ENCODE measurements at regions not wholly inside any gene's neighbourhood (a gene's known extent, or its start where the extent isn't known, plus 50 kb on each side); places are given as distances from the start of the nearest gene placed in this dataset.
"Not testable (repeated sequence)": the region's sequence is repeated elsewhere in the genome, so short reads cannot be mapped to it uniquely, and the experiment has no call there.

DNA sequence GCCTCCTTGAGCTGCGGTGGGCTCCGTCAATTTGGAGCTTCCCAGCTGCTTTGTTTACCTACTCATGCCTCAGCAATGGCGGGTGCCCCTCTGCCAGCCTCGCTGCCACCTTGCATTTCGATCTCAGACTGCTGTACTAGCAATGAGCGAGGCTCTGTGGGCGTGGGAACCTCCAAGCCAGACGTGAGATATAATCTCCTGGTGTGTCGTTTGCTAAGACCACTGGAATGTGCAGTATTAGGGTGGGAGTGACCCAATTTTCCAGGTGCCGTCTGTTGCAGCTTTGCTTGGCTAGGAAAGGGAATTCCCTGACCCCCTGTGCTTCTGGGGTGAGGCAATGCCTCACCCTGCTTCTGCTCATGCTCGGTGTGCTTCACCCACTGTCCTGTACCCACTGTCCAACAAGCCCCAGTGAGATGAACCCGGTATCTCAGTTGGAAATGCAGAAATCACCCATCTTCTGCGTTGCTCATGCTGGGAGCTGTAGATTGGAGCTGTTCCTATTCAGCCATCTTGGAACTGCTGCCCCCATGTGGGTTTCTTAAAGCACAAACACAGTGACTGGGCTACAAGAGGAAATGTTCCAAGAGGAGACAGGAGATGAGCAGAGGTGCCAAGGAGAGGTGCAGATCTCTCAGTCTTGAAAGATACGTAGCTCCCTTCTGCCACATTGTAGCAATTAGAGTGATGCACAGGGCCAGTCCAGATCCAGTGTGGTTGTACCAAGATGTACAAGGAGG lies 193.0 kb upstream of the IGFBP7 start:
- TF ChIP-seq, protein P1, sequence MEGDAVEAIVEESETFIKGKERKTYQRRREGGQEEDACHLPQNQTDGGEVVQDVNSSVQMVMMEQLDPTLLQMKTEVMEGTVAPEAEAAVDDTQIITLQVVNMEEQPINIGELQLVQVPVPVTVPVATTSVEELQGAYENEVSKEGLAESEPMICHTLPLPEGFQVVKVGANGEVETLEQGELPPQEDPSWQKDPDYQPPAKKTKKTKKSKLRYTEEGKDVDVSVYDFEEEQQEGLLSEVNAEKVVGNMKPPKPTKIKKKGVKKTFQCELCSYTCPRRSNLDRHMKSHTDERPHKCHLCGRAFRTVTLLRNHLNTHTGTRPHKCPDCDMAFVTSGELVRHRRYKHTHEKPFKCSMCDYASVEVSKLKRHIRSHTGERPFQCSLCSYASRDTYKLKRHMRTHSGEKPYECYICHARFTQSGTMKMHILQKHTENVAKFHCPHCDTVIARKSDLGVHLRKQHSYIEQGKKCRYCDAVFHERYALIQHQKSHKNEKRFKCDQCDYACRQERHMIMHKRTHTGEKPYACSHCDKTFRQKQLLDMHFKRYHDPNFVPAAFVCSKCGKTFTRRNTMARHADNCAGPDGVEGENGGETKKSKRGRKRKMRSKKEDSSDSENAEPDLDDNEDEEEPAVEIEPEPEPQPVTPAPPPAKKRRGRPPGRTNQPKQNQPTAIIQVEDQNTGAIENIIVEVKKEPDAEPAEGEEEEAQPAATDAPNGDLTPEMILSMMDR (IDR thresholded peaks at IDR 0.05; ENCODE audit: insufficient read depth, missing control alignments): peak; percentile 25
- no peak for DNase-seq (ENCODE audit: insufficient read length, low spot score)
- FAIRE-seq: no peak

DNA sequence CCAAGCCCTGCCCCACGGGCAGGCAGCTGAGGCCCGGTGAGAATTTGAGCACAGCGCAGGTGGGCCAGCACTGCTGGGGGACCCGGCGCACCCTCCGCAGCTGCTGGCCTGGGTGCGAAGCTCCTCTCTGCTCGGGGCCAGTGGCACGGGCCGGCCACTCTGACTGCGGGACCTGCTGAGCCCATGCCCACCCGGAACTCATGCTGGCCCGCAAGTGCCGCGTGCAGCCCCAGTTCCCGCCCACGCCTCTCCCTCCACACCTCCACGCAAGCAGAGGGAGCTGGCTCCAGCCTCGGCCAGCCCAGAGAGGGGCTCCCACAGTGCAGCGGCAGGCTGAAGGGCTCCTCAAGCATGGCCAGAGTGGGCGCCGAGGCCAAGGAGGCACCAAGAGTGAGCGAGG lies 190.1 kb upstream of the IGFBP7 start:
- not testable (repeated sequence) for DNase-seq (ENCODE audit: insufficient read length, low spot score); FAIRE-seq

DNA sequence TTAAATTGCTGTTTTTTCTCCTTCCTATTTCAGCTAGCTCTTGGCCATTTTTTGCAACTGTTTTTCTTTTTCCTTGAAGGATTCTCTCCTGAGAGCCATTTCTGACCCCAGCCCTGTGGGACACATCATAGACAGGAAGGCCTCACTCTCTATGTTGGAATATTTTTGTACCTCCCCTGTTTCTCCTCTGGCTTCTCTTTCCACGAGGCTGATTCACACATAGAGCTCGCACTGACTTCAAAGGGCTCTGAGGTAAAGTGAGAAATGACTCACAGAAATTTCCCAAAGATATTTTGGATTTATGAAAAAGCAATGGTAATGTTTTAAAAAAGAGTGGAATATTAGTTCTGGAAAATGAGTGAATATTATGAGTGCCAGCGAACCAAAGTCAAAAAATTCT lies 181.7 kb upstream of the IGFBP7 start:
- DNase-seq (ENCODE audit: insufficient read length, low spot score) (no peak), FAIRE-seq (no peak)
- TF ChIP-seq, protein P1 (IDR thresholded peaks at IDR 0.05; ENCODE audit: insufficient read depth, missing control alignments): no peak

DNA sequence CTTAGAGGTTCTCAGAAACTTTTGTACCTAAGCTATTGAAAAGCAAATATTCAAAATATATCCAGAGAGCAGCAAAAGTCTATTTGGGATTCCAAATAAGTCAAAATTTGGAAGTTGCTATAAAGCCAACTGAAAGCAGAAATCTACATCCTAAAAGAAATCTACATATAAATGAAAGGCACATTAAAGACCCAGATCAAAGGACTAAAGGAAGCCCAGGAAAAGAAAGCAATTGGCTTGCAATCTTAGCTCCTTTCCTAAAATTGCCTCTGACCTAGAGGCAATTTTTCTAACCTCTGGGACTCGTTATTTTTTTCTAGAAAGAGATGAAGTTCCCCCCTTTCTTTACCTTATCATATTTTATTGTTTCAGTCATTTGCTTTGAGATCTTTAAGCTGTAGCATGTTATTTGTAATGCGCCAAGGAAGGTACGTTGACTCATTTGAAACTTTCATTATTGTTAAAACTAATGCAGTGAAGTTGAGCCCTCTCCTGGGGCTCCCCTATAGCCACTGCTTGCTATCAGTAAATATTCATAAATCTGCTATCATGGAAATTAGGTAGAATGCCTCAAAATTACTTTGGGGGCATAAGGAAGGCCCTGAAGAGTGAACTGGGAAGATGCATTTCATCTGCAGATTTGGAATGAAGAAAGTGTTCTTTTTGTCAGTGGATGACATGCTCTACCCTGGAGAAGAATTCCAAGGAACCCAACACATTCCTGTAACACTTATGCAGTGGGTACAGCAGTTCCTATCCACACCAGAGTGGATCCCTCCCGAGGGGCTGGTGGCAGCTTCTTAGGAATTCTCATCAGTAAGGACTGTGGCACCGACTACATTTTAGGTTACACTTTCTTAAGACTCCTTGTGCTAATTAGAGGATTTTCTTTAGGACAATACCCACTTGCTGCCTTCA lies 177.8 kb upstream of the IGFBP7 start:
- no peak for FAIRE-seq
- DNase-seq (ENCODE audit: insufficient read length, low spot score): no peak
- TF ChIP-seq, protein P1 (IDR thresholded peaks at IDR 0.05; ENCODE audit: insufficient read depth, missing control alignments): no peak

DNA sequence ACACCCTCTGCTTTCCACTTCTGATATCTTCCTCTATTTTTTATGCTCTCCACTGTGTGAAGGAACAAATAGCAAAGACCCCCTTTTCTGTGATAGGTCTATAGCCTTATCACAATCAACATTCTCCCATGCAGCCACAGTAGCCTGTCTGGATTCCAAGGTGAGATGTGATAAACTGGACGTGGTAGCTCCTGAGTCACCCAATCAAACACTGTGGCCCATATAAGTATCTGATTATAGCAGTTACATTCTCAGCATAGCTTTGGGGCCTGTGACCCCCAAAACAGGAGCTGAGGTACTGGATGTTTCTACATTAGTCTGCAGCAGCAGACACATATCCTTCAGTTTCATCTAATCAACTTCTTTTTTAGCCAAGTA lies 172.7 kb upstream of the IGFBP7 start:
- FAIRE-seq (no peak), DNase-seq (ENCODE audit: insufficient read length, low spot score) (no peak)
- TF ChIP-seq, protein P1 (IDR thresholded peaks at IDR 0.05; ENCODE audit: insufficient read depth, missing control alignments): no peak

DNA sequence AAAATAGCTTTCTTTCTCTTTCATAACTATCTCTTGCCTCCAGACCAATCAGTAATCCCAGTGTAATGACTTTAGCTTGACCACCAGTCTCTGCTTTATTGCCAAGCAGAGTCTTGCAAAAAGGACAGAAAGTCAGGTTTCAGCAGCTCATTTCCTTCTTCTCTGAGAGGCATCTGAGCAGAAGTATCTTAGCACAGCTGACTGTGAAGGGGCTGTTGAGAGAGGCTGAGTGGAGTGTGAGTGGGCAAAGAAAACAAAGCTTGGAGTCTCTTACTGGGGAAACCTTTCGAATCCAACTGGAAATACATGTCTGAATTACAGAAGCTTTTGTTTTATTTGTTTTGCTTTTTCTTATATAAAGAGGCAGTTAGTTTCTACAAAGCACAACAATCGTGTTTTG lies 170.3 kb upstream of the IGFBP7 start:
- DNase-seq (ENCODE audit: insufficient read length, low spot score) (no peak), FAIRE-seq (no peak)
- TF ChIP-seq, protein P1 (IDR thresholded peaks at IDR 0.05; ENCODE audit: insufficient read depth, missing control alignments): no peak

DNA sequence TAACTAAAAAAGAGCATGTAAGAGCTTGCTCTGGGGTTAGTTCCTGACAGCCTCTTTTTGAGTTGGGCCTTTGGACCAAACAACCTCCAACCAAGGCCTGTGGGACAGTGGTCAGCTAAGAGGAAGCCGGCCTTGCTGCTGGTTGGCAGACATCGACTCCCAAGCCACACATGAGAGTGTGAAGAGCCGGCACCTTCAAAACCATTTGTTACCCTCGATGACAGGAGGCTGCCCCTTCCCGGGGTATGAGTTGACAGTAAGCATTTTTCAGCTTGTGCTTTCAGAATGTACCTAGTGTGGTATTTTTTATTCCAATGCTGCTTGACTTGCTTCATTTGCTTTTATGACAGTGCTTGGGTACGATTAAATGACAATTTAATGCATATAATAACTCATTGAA lies 168.6 kb upstream of the IGFBP7 start:
- FAIRE-seq (no peak), DNase-seq (ENCODE audit: insufficient read length, low spot score) (no peak)
- TF ChIP-seq, protein P1 (IDR thresholded peaks at IDR 0.05; ENCODE audit: insufficient read depth, missing control alignments): no peak

All from D721Med (cell line).